Ovary (tissue), 7 donors: ENCODE measurements at regions not wholly inside any gene's neighbourhood (a gene's known extent, or its start where the extent isn't known, plus 50 kb on each side); places are given as distances from the start of the nearest gene placed in this dataset.

ENCODE experiments used
- DNase-seq, 5 donors: peaks; one replicate each; pipeline ENCODE4 v3.0.0-alpha.2; 2019 to 2020
- H3K27ac ChIP-seq, 2 donors: fragments of 200-600 bp; one replicate each; pipeline versions ENCODE4 v1.5.1 to v1.8.0; 2019 to 2022
- H3K27me3 ChIP-seq: fragments of 200-600 bp; one replicate; pipeline ENCODE4 v1.8.0; 2022
- H3K36me3 ChIP-seq: fragments of 200-600 bp; sonication (generic); one replicate; pipeline ENCODE4 v1.5.1; 2019
- H3K4me1 ChIP-seq: one replicate; pipeline ENCODE4 v1.8.1; 2013; ENCODE audit warnings: mild to moderate bottlenecking, moderate library complexity; ENCODE audit not compliant: insufficient read depth
- H3K4me3 ChIP-seq: fragments of 200-600 bp; sonication (generic); one replicate; pipeline ENCODE4 v1.5.1; 2017
- H3K9me3 ChIP-seq, 2 donors: fragments of 200-600 bp in 1 of 2; sonication (generic) in 1 of 2; one replicate each; pipeline versions ENCODE4 v1.5.1 to v1.8.1; 2013 to 2019; ENCODE audit warnings: mild to moderate bottlenecking in 1 of 2, moderate library complexity in 1 of 2
- CTCF ChIP-seq, 3 donors: fragments of 450-650 bp in 2 of 3; fragments of 200-600 bp in 1 of 3; IDR thresholded peaks; one replicate each; pipeline versions ENCODE4 v1.5.1 to v1.8.0; 2016 to 2022; ENCODE audit warnings: antibody characterized with exemption in 3 of 3, mild to moderate bottlenecking in 1 of 3
- EP300 ChIP-seq: sonication (generic); formaldehyde crosslinking; IDR thresholded peaks from one replicate; pipeline ENCODE4 v1.6.1; 2017; ENCODE audit warnings: antibody characterized with exemption
- POLR2A ChIP-seq: fragments of 450-650 bp; IDR thresholded peaks from one replicate; pipeline ENCODE4 v1.6.1; 2017; ENCODE audit warnings: antibody characterized with exemption, mild to moderate bottlenecking, moderate library complexity
- WGBS, 3 donors: extraction: QIAGEN DNeasy Blood & Tissue Kit in 1 of 3; methylation state at CpG; one replicate each; pipeline versions ENCODE4 v1.1.5 to v1.1.7; 2013 to 2017; 5-methylcytosine and 5-hydroxymethylcytosine counted together
- intact Hi-C, 4 donors: fragments of 100-400 bp; cut with DNase I; formaldehyde crosslinking; loops; one replicate each; pipeline versions ENCODE4 v1.11.0 to v1.15.1; 2022 to 2023
- donor health status: DM: no; HTN: no; CAD: no; lungs with moderate emphysema.
- donor health status: DM: no; HTN: no; CAD: no.
- donor health status: Bipolar disorder and iron deficiency.
- donor health status: DM: no; HTN: no; CAD: no.
- donor health status: DM: yes; HTN: yes; CAD: no.

- H3K27me3 ChIP-seq, result no peaks in the 10 kb centered on the region
- 84 to 89% (median 85%) methylated on average over 12 of the region's 12 CpGs for WGBS, 3 donors
- H3K4me1 ChIP-seq, result no peaks in the 10 kb centered on the region
- no peaks in the 10 kb centered on the region for H3K36me3 ChIP-seq
- no peak overlapping the region for H3K4me3 ChIP-seq
- H3K9me3 ChIP-seq, result no peaks in the 10 kb centered on the region
- H3K27ac ChIP-seq, result no peak overlapping the region
- intact Hi-C loops, result no loop called here
- TF ChIP-seq POLR2A (no peak), EP300 (no peak), CTCF (IDR thresholded peaks at IDR 0.05) (no peak)
- DNase-seq, result no peak
Observed at GRCh38 chr4:13851085-13851940, 223.8 kb upstream of the BOD1L1 start.

- 85 to 100% (median 90%) methylated on average over 1 of the region's 1 CpG for WGBS, 3 donors
- no peak overlapping the region for H3K27ac ChIP-seq
- H3K27me3 ChIP-seq, result no peaks in the 10 kb centered on the region
- no peaks in the 10 kb centered on the region for H3K36me3 ChIP-seq
- no peak overlapping the region for H3K4me3 ChIP-seq
- DNase-seq, result no peak
- no peak for TF ChIP-seq CTCF (IDR thresholded peaks at IDR 0.05)
- no peak for TF ChIP-seq EP300
- TF ChIP-seq POLR2A, result no peak
- H3K4me1 ChIP-seq, result no peaks in the 10 kb centered on the region
- intact Hi-C loops, result no loop called here
- H3K9me3 ChIP-seq, result no peaks in the 10 kb centered on the region
Observed at GRCh38 chr4:13852411-13852810, 224.9 kb upstream of the BOD1L1 start.

GRCh38 chr4:13856387-13856786 lies 228.9 kb upstream of the BOD1L1 start:
- Histone ChIP-seq H3K4me1 (no peaks in the 10 kb centered on the region), H3K27ac (no peak overlapping the region), H3K9me3 (no peaks in the 10 kb centered on the region), H3K36me3 (no peaks in the 10 kb centered on the region), H3K4me3 (no peak overlapping the region), H3K27me3 (no peaks in the 10 kb centered on the region)
- 84 to 89% (median 88%) methylated on average over 5 of the region's 5 CpGs for WGBS, 3 donors
- no peak for DNase-seq
- intact Hi-C loops, result no loop called here
- TF ChIP-seq CTCF (IDR thresholded peaks at IDR 0.05) (no peak), EP300 (no peak), POLR2A (no peak)

GRCh38 chr4:13857397-13857796 lies 229.9 kb upstream of the BOD1L1 start:
- no peak for DNase-seq
- 64 to 83% (median 77%) methylated on average over 2 of the region's 2 CpGs for WGBS, 3 donors
- Histone ChIP-seq H3K27ac (no peak overlapping the region), H3K9me3 (no peaks in the 10 kb centered on the region), H3K4me3 (no peak overlapping the region), H3K4me1 (no peaks in the 10 kb centered on the region), H3K27me3 (no peaks in the 10 kb centered on the region), H3K36me3 (no peaks in the 10 kb centered on the region)
- intact Hi-C loops, result no loop called here
- TF ChIP-seq POLR2A (no peak), EP300 (no peak)

GRCh38 chr4:13857800-13858199 lies 230.3 kb upstream of the BOD1L1 start:
- Histone ChIP-seq H3K9me3 (no peaks in the 10 kb centered on the region), H3K4me3 (no peak overlapping the region), H3K27me3 (no peaks in the 10 kb centered on the region), H3K36me3 (no peaks in the 10 kb centered on the region), H3K27ac (no peak overlapping the region), H3K4me1 (no peaks in the 10 kb centered on the region)
- no peak for TF ChIP-seq EP300
- no peak for TF ChIP-seq CTCF (IDR thresholded peaks at IDR 0.05)
- TF ChIP-seq POLR2A, result no peak
- DNase-seq, result no peak
- intact Hi-C loops, result no loop called here
